ENCODE measurements at regions not wholly inside any gene's neighbourhood (a gene's known extent, or its start where the extent isn't known, plus 50 kb on each side); places are given as distances from the start of the nearest gene placed in this dataset.

DNA sequence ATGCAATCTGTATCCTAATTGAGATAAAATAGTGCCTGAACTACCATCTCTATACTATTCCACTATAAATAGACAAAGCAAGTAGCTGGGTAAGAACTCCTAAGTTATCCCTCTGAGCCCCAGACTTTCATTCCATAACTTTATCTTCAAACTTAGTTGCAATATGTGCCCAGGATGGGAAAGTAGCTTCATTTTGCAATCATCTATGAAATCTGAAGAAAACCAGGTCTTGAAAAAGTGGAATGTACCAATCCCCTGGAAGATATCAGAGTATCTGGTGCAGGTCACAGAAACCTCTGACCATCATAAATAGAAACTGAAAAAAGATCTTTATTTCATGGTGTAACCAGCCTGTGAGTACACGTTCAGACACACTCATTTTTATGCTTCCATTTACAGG, 78.1 kb upstream of the TMEM178A start:
- no peaks in the 10 kb centered on the region for H3K36me3 ChIP-seq (ENCODE audit: control insufficient read depth, insufficient read depth, low read length)
- H3K36me3 Mint-ChIP-seq, result no peaks in the 10 kb centered on the region
- H3K27ac ChIP-seq (ENCODE audit: low read length), result no peak overlapping the region
- no peak overlapping the region for H3K4me3 ChIP-seq (ENCODE audit: low read length)
- TF ChIP-seq, protein P1, sequence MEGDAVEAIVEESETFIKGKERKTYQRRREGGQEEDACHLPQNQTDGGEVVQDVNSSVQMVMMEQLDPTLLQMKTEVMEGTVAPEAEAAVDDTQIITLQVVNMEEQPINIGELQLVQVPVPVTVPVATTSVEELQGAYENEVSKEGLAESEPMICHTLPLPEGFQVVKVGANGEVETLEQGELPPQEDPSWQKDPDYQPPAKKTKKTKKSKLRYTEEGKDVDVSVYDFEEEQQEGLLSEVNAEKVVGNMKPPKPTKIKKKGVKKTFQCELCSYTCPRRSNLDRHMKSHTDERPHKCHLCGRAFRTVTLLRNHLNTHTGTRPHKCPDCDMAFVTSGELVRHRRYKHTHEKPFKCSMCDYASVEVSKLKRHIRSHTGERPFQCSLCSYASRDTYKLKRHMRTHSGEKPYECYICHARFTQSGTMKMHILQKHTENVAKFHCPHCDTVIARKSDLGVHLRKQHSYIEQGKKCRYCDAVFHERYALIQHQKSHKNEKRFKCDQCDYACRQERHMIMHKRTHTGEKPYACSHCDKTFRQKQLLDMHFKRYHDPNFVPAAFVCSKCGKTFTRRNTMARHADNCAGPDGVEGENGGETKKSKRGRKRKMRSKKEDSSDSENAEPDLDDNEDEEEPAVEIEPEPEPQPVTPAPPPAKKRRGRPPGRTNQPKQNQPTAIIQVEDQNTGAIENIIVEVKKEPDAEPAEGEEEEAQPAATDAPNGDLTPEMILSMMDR (IDR thresholded peaks at IDR 0.05), result no peak
- H3K4me1 Mint-ChIP-seq, result no peaks in the 10 kb centered on the region
- no peaks in the 10 kb centered on the region for H3K27me3 ChIP-seq (ENCODE audit: control insufficient read depth, insufficient read depth, low read length)
- 69% methylated on average over 1 of the region's 1 CpG for WGBS (ENCODE audit: insufficient coverage)
- peaks cover 0 to 8% of the 10 kb centered on the region in 2 donors for H3K27me3 Mint-ChIP-seq (ENCODE audit: low read depth in 2 of 2)
- DNase-seq, result no peak
- H3K9me3 Mint-ChIP-seq, result peaks cover 2 to 3% of the 10 kb centered on the region in 2 donors
- H3K4me1 ChIP-seq (ENCODE audit: control insufficient read depth, insufficient read depth, low read length), result no peaks in the 10 kb centered on the region
- H3K4me3 Mint-ChIP-seq, result no peak overlapping the region
- H3K27ac Mint-ChIP-seq, result no peak overlapping the region
- intact Hi-C loops (cut with micrococcal nuclease), result no loop called here
- no peak for ATAC-seq
- H3K9me3 ChIP-seq (ENCODE audit: control insufficient read depth, insufficient read depth, low read length), result no peaks in the 10 kb centered on the region

DNA sequence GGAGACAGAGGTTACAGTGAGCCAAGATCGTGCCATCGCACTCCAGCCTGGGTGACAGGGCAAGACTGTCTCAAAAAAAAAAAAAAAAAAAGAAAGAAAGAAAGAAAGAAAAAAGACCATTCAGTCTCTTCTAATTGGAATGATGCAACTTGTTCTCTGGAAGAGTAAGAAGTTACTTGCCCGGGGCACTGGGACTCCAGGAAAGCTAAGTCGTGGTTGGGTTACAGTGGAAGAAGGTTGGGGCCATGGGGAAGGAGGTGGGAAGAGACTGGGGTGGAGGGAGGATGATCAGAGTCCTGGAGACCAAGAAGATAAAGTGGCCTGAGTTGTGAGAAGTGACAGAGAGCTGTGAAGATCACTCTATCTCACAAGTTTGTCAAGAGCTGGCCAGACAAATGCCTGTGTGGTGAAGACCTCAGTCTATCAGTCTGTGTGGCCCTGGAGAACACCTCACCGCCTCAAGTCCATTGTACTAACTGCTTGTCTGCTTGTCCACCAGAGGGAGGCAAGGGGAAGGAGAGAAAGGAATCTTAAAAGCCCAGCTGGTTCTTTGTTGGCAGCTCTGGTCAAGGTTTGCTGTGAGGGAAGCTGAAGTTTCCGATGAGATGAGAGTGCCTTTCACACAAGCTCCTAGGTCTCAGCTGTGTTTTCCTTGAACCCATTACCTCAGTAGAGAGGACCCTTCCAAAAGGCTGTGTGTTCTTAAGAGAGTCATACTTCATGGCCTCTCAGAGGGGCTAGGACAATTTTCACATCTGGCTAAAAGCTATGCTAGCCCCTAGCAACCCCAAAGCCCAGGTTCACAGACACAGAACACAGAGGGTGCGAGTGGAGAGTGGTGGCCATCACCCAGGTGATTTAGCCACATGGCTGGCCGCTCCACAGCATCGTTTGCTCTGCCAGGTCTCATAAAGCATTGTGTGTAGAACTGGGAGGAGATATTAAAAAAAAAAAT, 72.0 kb upstream of the TMEM178A start:
- Mint-ChIP-seq H3K27ac (no peak overlapping the region), H3K27me3 (ENCODE audit: low read depth in 2 of 2) (no peaks in the 10 kb centered on the region), H3K4me1 (no peaks in the 10 kb centered on the region), H3K4me3 (no peak overlapping the region), H3K36me3 (no peaks in the 10 kb centered on the region), H3K9me3 (no peaks in the 10 kb centered on the region)
- Histone ChIP-seq H3K4me1 (ENCODE audit: control insufficient read depth, insufficient read depth, low read length) (no peaks in the 10 kb centered on the region), H3K27ac (ENCODE audit: low read length) (no peak overlapping the region), H3K36me3 (ENCODE audit: control insufficient read depth, insufficient read depth, low read length) (no peaks in the 10 kb centered on the region), H3K27me3 (ENCODE audit: control insufficient read depth, insufficient read depth, low read length) (no peaks in the 10 kb centered on the region), H3K9me3 (ENCODE audit: control insufficient read depth, insufficient read depth, low read length) (no peaks in the 10 kb centered on the region), H3K4me3 (ENCODE audit: low read length) (no peak overlapping the region)
- intact Hi-C loops (cut with micrococcal nuclease), result no loop called here
- ATAC-seq (no peak), DNase-seq (peak in 1 of 2 donors; percentile 5)
- whole genome bisulfite sequencing (ENCODE audit: insufficient coverage), result 66% methylated on average over 9 of the region's 9 CpGs
- TF ChIP-seq, protein P1 (IDR thresholded peaks at IDR 0.05), result no peak

DNA sequence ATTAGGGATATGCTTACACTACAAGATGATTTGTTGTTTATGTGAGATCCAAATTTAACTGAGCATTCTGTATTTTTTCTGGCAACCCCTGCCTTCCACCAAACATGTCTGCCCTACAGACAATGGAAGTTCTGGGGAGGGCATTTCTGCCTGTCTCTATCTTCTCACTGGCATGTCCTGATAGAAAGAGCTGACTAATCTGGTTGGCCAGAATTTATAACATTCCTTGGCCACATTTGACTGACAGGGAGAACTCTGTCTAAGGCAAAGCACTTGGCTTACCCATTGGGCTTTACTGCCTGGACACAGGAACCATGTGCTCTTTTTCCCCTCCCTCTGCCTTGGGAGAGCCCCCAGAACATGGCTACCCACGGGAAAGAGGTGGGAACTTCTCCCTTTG, 70.6 kb upstream of the TMEM178A start:
- Mint-ChIP-seq H3K36me3 (no peaks in the 10 kb centered on the region), H3K4me3 (no peak overlapping the region), H3K9me3 (no peaks in the 10 kb centered on the region), H3K4me1 (no peaks in the 10 kb centered on the region), H3K27me3 (ENCODE audit: low read depth in 2 of 2) (no peaks in the 10 kb centered on the region), H3K27ac (no peak overlapping the region)
- Histone ChIP-seq H3K27me3 (ENCODE audit: control insufficient read depth, insufficient read depth, low read length) (no peaks in the 10 kb centered on the region), H3K27ac (ENCODE audit: low read length) (no peak overlapping the region), H3K4me3 (ENCODE audit: low read length) (no peak overlapping the region), H3K9me3 (ENCODE audit: control insufficient read depth, insufficient read depth, low read length) (no peaks in the 10 kb centered on the region), H3K4me1 (ENCODE audit: control insufficient read depth, insufficient read depth, low read length) (no peaks in the 10 kb centered on the region), H3K36me3 (ENCODE audit: control insufficient read depth, insufficient read depth, low read length) (no peaks in the 10 kb centered on the region)
- ATAC-seq, result no peak
- no peak for DNase-seq
- TF ChIP-seq, protein P1 (IDR thresholded peaks at IDR 0.05), result no peak
- WGBS (ENCODE audit: insufficient coverage), result 84% methylated on average over 1 of the region's 1 CpG
- intact Hi-C loops (cut with micrococcal nuclease), result no loop called here

All from natural killer cell (primary cell).